Astrocyte (in vitro differentiated cells and primary cell): ENCODE measurements at regions not wholly inside any gene's neighbourhood (a gene's known extent, or its start where the extent isn't known, plus 50 kb on each side); places are given as distances from the start of the nearest gene placed in this dataset.

Experiments
- DNase-seq: peaks from one replicate; pipeline ENCODE4 v3.0.0-alpha.2; 2010; ENCODE audit warnings: low read depth
- FAIRE-seq: peaks from 2 replicates; lab custom pipeline; 2011; peaks lifted over from hg19 to GRCh38; lab: Jason Lieb, UNC
- H2AFZ ChIP-seq: 2 replicates; pipeline ENCODE4 v1.6.0; 2012; ENCODE audit warnings: low read depth, low read length, inconsistent platforms
- H3K27ac ChIP-seq: 2 replicates; pipeline ENCODE4 v1.5.1; 2011; ENCODE audit warnings: low read depth, low read length, inconsistent platforms
- H3K27me3 ChIP-seq: 2 replicates; pipeline ENCODE4 v1.6.0; 2011; ENCODE audit warnings: low read length, inconsistent platforms; ENCODE audit not compliant: insufficient read depth
- H3K36me3 ChIP-seq: 2 replicates; pipeline ENCODE4 v1.5.1; 2011; ENCODE audit warnings: low read length, inconsistent platforms; ENCODE audit not compliant: insufficient read depth
- H3K4me1 ChIP-seq: 2 replicates; pipeline ENCODE4 v1.5.1; 2011; ENCODE audit warnings: low read length, inconsistent platforms; ENCODE audit not compliant: insufficient read depth
- H3K4me2 ChIP-seq: 2 replicates; pipeline ENCODE4 v1.6.0; 2012; ENCODE audit warnings: low read length, inconsistent platforms
- H3K4me3 ChIP-seq: 2 replicates; pipeline ENCODE4 v1.5.1; 2011; ENCODE audit warnings: low read depth, mild to moderate bottlenecking, low read length, inconsistent platforms; ENCODE audit not compliant: insufficient read depth
- H3K79me2 ChIP-seq: 2 replicates; pipeline ENCODE4 v1.6.0; 2012; ENCODE audit warnings: mild to moderate bottlenecking, low read length, inconsistent platforms; ENCODE audit not compliant: insufficient read depth
- H3K9ac ChIP-seq: 2 replicates; pipeline ENCODE4 v1.6.0; 2012; ENCODE audit warnings: mild to moderate bottlenecking, low read length, inconsistent platforms
- H3K9me3 ChIP-seq: 2 replicates; pipeline ENCODE4 v1.5.1; 2012; ENCODE audit warnings: low read depth, mild to moderate bottlenecking, low read length, inconsistent platforms; ENCODE audit not compliant: insufficient read depth
- H4K20me1 ChIP-seq: 2 replicates; pipeline ENCODE4 v1.6.0; 2012; ENCODE audit warnings: low read length, inconsistent platforms; ENCODE audit not compliant: insufficient read depth
- H3K27ac Mint-ChIP-seq: one replicate; pipeline ENCODE4 v1.8.0; 2021; ENCODE audit warnings: mild to moderate bottlenecking, mixed read lengths; ENCODE audit not compliant: unreplicated experiment
- H3K27me3 Mint-ChIP-seq: one replicate; pipeline ENCODE4 v1.8.0; 2021; ENCODE audit warnings: low read depth, mixed read lengths; ENCODE audit not compliant: unreplicated experiment
- H3K36me3 Mint-ChIP-seq: one replicate; pipeline ENCODE4 v1.8.0; 2021; ENCODE audit warnings: low read depth, mixed read lengths; ENCODE audit not compliant: unreplicated experiment
- H3K4me1 Mint-ChIP-seq: one replicate; pipeline ENCODE4 v1.8.0; 2021; ENCODE audit warnings: low read depth, mixed read lengths; ENCODE audit not compliant: unreplicated experiment
- H3K4me3 Mint-ChIP-seq: one replicate; pipeline ENCODE4 v1.8.0; 2021; ENCODE audit warnings: mild to moderate bottlenecking, moderate library complexity, mixed read lengths; ENCODE audit not compliant: unreplicated experiment
- H3K9me3 Mint-ChIP-seq: one replicate; pipeline ENCODE4 v1.8.0; 2021; ENCODE audit warnings: mild to moderate bottlenecking, mixed read lengths; ENCODE audit not compliant: unreplicated experiment
- CTCF ChIP-seq: IDR thresholded peaks from 2 replicates; pipeline ENCODE4 v1.5.1; 2011; ENCODE audit warnings: low read depth, mild to moderate bottlenecking, inconsistent platforms, low read length, moderate library complexity; ENCODE audit not compliant: insufficient read depth
- EZH2 ChIP-seq: IDR thresholded peaks from 2 replicates; pipeline ENCODE4 v1.6.1; 2012; ENCODE audit warnings: mild to moderate bottlenecking, low read length, inconsistent platforms; ENCODE audit not compliant: insufficient read depth

- H4K20me1 ChIP-seq = no peaks in the 10 kb centered on the region
- H3K4me1 ChIP-seq = no peaks in the 10 kb centered on the region
- H3K4me2 ChIP-seq = no peak overlapping the region
- no peaks in the 10 kb centered on the region for H3K79me2 ChIP-seq
- TF ChIP-seq EZH2 = no peak
- TF ChIP-seq CTCF = no peak
- DNase-seq = no peak
- no peak overlapping the region for H3K27ac ChIP-seq
- H3K9ac ChIP-seq = no peak overlapping the region
- H3K4me3 Mint-ChIP-seq = no peak overlapping the region
- H3K9me3 Mint-ChIP-seq = peaks cover 3% of the 10 kb centered on the region
- no peaks in the 10 kb centered on the region for H3K9me3 ChIP-seq
- no peak for FAIRE-seq
- no peaks in the 10 kb centered on the region for H3K36me3 Mint-ChIP-seq
- H3K27me3 Mint-ChIP-seq = no peaks in the 10 kb centered on the region
- no peaks in the 10 kb centered on the region for H3K27me3 ChIP-seq
- H3K4me1 Mint-ChIP-seq = no peaks in the 10 kb centered on the region
- no peak overlapping the region for H3K4me3 ChIP-seq
- H3K36me3 ChIP-seq = no peaks in the 10 kb centered on the region
- H2AFZ ChIP-seq = no peak overlapping the region
- H3K27ac Mint-ChIP-seq = no peak overlapping the region
Measured at GRCh38 chr10:44539178-44539577, 154.3 kb upstream of the CXCL12 start.

- no peak for FAIRE-seq
- no peaks in the 10 kb centered on the region for H3K36me3 Mint-ChIP-seq
Measured at GRCh38 chr10:44552726-44553125, 167.8 kb upstream of the CXCL12 start.

More at GRCh38 chr10:44552726-44553125, 167.8 kb upstream of the CXCL12 start:
- no peak overlapping the region for H3K4me2 ChIP-seq
- no peak overlapping the region for H3K9ac ChIP-seq
- DNase-seq = no peak
- H3K4me1 Mint-ChIP-seq = no peaks in the 10 kb centered on the region
- H3K27ac Mint-ChIP-seq = no peak overlapping the region
- no peaks in the 10 kb centered on the region for H3K27me3 Mint-ChIP-seq
- no peak overlapping the region for H3K4me3 Mint-ChIP-seq
- H2AFZ ChIP-seq = no peak overlapping the region
- no peaks in the 10 kb centered on the region for H4K20me1 ChIP-seq
- H3K4me3 ChIP-seq = no peak overlapping the region
- TF ChIP-seq EZH2 (no peak), CTCF (no peak)
- no peaks in the 10 kb centered on the region for H3K36me3 ChIP-seq
- no peak overlapping the region for H3K27ac ChIP-seq
- no peaks in the 10 kb centered on the region for H3K27me3 ChIP-seq
- H3K9me3 ChIP-seq = peaks cover 3% of the 10 kb centered on the region
- no peaks in the 10 kb centered on the region for H3K4me1 ChIP-seq
- H3K9me3 Mint-ChIP-seq = peaks cover 1% of the 10 kb centered on the region
- H3K79me2 ChIP-seq = no peaks in the 10 kb centered on the region
